MM.1S (cell line): ENCODE measurements at regions not wholly inside any gene's neighbourhood (a gene's known extent, or its start where the extent isn't known, plus 50 kb on each side); places are given as distances from the start of the nearest gene placed in this dataset.

Experiments
- DNase-seq: peaks from one replicate; pipeline ENCODE4 v3.0.0-alpha.2; 2015
- H2AFZ ChIP-seq: fragments of 300-600 bp; sonication (generic); 2 replicates; pipeline ENCODE4 v1.6.0; 2016; ENCODE audit warnings: antibody characterized with exemption, low read length
- H3F3A ChIP-seq: fragments of 300-600 bp; sonication (generic); 2 replicates; pipeline ENCODE4 v1.6.1; 2016; ENCODE audit warnings: mild to moderate bottlenecking, antibody characterized with exemption, low read length, moderate library complexity, mixed read lengths; ENCODE audit not compliant: insufficient read depth
- H3K27ac ChIP-seq: fragments of 300-600 bp; sonication (generic); 2 replicates; pipeline ENCODE4 v1.5.1; 2016; ENCODE audit warnings: mild to moderate bottlenecking, low read length
- H3K27me3 ChIP-seq: fragments of 300-600 bp; sonication (generic); replicated peaks from 2 replicates; pipeline ENCODE4 v1.6.0; 2016; ENCODE audit warnings: low read length; ENCODE audit not compliant: insufficient read depth
- H3K36me3 ChIP-seq: fragments of 300-600 bp; sonication (generic); replicated peaks from 2 replicates; pipeline ENCODE4 v1.6.1; 2016; ENCODE audit warnings: mild to moderate bottlenecking, low read length, mixed read lengths; ENCODE audit not compliant: insufficient read depth
- H3K4me1 ChIP-seq: fragments of 300-600 bp; sonication (generic); 2 replicates; pipeline ENCODE4 v1.6.1; 2016; ENCODE audit warnings: low read length, mixed read lengths
- H3K4me2 ChIP-seq: fragments of 300-600 bp; sonication (generic); 2 replicates; pipeline ENCODE4 v1.6.0; 2016; ENCODE audit warnings: low read depth, low read length
- H3K4me3 ChIP-seq: fragments of 300-600 bp; sonication (generic); 2 replicates; pipeline ENCODE4 v1.5.1; 2016; ENCODE audit warnings: low read length, mixed read lengths
- H3K79me2 ChIP-seq: fragments of 300-600 bp; sonication (generic); 2 replicates; pipeline ENCODE4 v1.6.1; 2016; ENCODE audit warnings: mixed run types, low read length, mixed read lengths
- H3K9ac ChIP-seq: fragments of 300-600 bp; sonication (generic); 2 replicates; pipeline ENCODE4 v1.6.1; 2016; ENCODE audit warnings: low read length, mixed read lengths
- H3K9me2 ChIP-seq: fragments of 300-600 bp; sonication (generic); replicated peaks from 2 replicates; pipeline ENCODE4 v1.6.1; 2016; ENCODE audit warnings: mild to moderate bottlenecking, low read length, mixed read lengths; ENCODE audit not compliant: insufficient read depth
- H3K9me3 ChIP-seq: fragments of 300-600 bp; sonication (generic); replicated peaks from 2 replicates; pipeline ENCODE4 v1.6.1; 2016; ENCODE audit warnings: mild to moderate bottlenecking, low read length, mixed read lengths; ENCODE audit not compliant: insufficient read depth
- H4K20me1 ChIP-seq: fragments of 300-600 bp; sonication (generic); 2 replicates; pipeline ENCODE4 v1.6.1; 2016; ENCODE audit warnings: mild to moderate bottlenecking, low read length, moderate library complexity, mixed read lengths; ENCODE audit not compliant: insufficient read depth
- CTCF ChIP-seq: fragments of 300-600 bp; sonication (generic); IDR thresholded peaks from 2 replicates; pipeline ENCODE4 v1.5.1; 2016; ENCODE audit warnings: antibody characterized with exemption, low read length, mixed read lengths
- EZH2 ChIP-seq: fragments of 300-600 bp; sonication (generic); optimal IDR thresholded peaks from 2 replicates; pipeline ENCODE3; 2017; ENCODE audit warnings: low read depth, mild to moderate bottlenecking, antibody characterized with exemption, low read length, mixed read lengths
- EZH2phosphoT487 ChIP-seq: fragments of 300-600 bp; sonication (generic); IDR thresholded peaks from 2 replicates; pipeline ENCODE4 v1.6.1; 2018; ENCODE audit warnings: antibody characterized with exemption, low read length

GRCh38 chr2:145273840-145274239 lies 753.9 kb upstream of the ZEB2 start:
- Histone ChIP-seq H3K9me3 (no peaks in the 10 kb centered on the region), H3K4me3 (no peak overlapping the region), H3K27me3 (no peaks in the 10 kb centered on the region), H3K9ac (no peak overlapping the region), H3K9me2 (no peaks in the 10 kb centered on the region), H3K79me2 (no peaks in the 10 kb centered on the region), H3K27ac (no peak overlapping the region), H3F3A (no peaks in the 10 kb centered on the region), H4K20me1 (no peaks in the 10 kb centered on the region), H3K4me1 (no peaks in the 10 kb centered on the region), H3K36me3 (no peaks in the 10 kb centered on the region), H3K4me2 (no peak overlapping the region), H2AFZ (no peak overlapping the region)
- TF ChIP-seq EZH2phosphoT487, result no peak
- no peak for TF ChIP-seq CTCF
- no peak for DNase-seq

GRCh38 chr2:145268931-145269330 lies 749.0 kb upstream of the ZEB2 start:
- Histone ChIP-seq H3K36me3 (no peaks in the 10 kb centered on the region), H3K4me3 (no peak overlapping the region), H3K4me2 (no peak overlapping the region), H3K4me1 (no peaks in the 10 kb centered on the region), H3K79me2 (no peaks in the 10 kb centered on the region), H3F3A (no peaks in the 10 kb centered on the region), H2AFZ (no peak overlapping the region), H3K9me3 (no peaks in the 10 kb centered on the region), H3K27ac (no peak overlapping the region), H4K20me1 (no peaks in the 10 kb centered on the region), H3K9ac (no peak overlapping the region), H3K9me2 (no peaks in the 10 kb centered on the region), H3K27me3 (no peaks in the 10 kb centered on the region)
- DNase-seq, result no peak
- TF ChIP-seq EZH2 (no peak), CTCF (no peak), EZH2phosphoT487 (no peak)

- H3K9me3 ChIP-seq, result no peaks in the 10 kb centered on the region
- DNase-seq, result no peak
- no peak overlapping the region for H3K9ac ChIP-seq
- H3F3A ChIP-seq, result no peaks in the 10 kb centered on the region
- no peaks in the 10 kb centered on the region for H3K27me3 ChIP-seq
- no peak overlapping the region for H3K27ac ChIP-seq
- no peak overlapping the region for H2AFZ ChIP-seq
- H3K9me2 ChIP-seq, result no peaks in the 10 kb centered on the region
- no peak overlapping the region for H3K4me3 ChIP-seq
- no peak for TF ChIP-seq EZH2
- no peak for TF ChIP-seq CTCF
- no peak for TF ChIP-seq EZH2phosphoT487
- no peaks in the 10 kb centered on the region for H3K79me2 ChIP-seq
- no peaks in the 10 kb centered on the region for H3K4me1 ChIP-seq
- no peaks in the 10 kb centered on the region for H3K36me3 ChIP-seq
- H3K4me2 ChIP-seq, result no peak overlapping the region
- no peaks in the 10 kb centered on the region for H4K20me1 ChIP-seq
Measured at GRCh38 chr2:145267451-145267850, 747.5 kb upstream of the ZEB2 start.
